ENCODE measurements at regions not wholly inside any gene's neighbourhood (a gene's known extent, or its start where the extent isn't known, plus 50 kb on each side); places are given as distances from the start of the nearest gene placed in this dataset.

DNA sequence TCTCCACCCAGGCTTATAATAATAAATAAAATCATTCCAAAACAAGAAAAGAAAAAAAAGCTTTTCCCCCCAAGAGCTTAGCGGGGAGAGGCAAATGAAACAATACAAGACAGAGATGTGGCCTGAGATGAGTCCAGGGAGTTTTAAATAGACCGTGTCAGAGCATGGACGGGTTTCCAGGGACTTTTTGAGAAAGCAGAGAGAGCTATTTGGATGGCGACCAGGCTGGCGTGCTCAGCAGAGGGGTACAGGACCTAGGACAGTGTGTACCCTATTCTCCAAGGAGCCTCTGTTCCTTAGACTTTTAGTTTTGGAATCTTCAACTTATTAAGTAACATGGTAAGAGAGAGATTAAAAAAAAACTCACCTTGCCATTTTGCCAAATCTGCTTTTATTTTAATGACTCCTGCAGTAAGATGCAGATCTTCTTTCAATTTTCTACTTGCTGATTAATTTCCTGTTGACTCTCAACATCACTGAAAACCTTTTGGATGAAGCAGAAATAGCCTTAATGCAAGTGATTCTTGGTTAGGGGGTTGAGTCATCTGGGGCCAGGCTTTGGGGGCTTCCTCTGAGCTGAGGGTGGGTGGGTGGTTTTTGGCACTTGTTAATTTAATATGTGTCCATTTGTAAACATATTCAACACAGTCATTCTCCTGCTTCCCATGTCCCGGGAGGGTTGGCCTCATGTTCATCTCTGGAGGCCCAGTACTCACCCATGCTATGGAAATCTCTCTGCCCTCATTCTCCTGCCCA is 49.6 kb upstream of the OSMR start:
- peak; percentile 85 for ATAC-seq
- peak; percentile 78 for DNase-seq (ENCODE audit: missing footprints)

More for the DNA sequence above, 49.6 kb upstream of the OSMR start:
- intact Hi-C loops (cut with DNase I), result no loop called here

Data from Right ventricle myocardium inferior (tissue), 1 donor.